HCT116 (cell line): ENCODE measurements at regions not wholly inside any gene's neighbourhood (a gene's known extent, or its start where the extent isn't known, plus 50 kb on each side); places are given as distances from the start of the nearest gene placed in this dataset.

Source experiments
- CTCF ChIP-seq, 3 experiments: fragments of 200-600 bp in 1 of 3; sonication (generic) in 1 of 3; IDR thresholded peaks in 2 of 3; conservative IDR thresholded peaks in 1 of 3; 2 replicates each; pipeline ENCODE4 v1.5.1; 2012 to 2017; ENCODE audit warnings: low read depth in 2 of 3, low read length in 2 of 3, antibody characterized with exemption in 1 of 3, borderline replicate concordance in 1 of 3, control low read depth in 1 of 3, mild to moderate bottlenecking in 1 of 3, mixed read lengths in 1 of 3, mixed run types in 1 of 3, moderate library complexity in 1 of 3; ENCODE audit not compliant: insufficient read depth in 1 of 3
- EGR1 ChIP-seq: IDR thresholded peaks from 2 replicates; pipeline ENCODE4 v1.6.1; 2012; ENCODE audit warnings: low read depth
- EZH2 ChIP-seq: fragments of 200-600 bp; sonication (generic); IDR thresholded peaks from 2 replicates; pipeline ENCODE4 v1.6.1; 2017; ENCODE audit warnings: antibody characterized with exemption, mixed run types
- EZH2phosphoT487 ChIP-seq: fragments of 200-600 bp; IDR thresholded peaks from 2 replicates; pipeline ENCODE4 v1.6.1; 2018; ENCODE audit warnings: antibody characterized with exemption, borderline replicate concordance
- MAX ChIP-seq: IDR thresholded peaks from 2 replicates; pipeline ENCODE4 v1.6.1; 2012
- POLR2A ChIP-seq: IDR thresholded peaks from 2 replicates; pipeline ENCODE4 v1.7.0; 2011; ENCODE audit warnings: borderline replicate concordance; ENCODE audit not compliant: insufficient read depth, insufficient read length; ENCODE audit errors: extremely low read depth
- POLR2AphosphoS5 ChIP-seq: IDR thresholded peaks from 2 replicates; pipeline ENCODE4 v1.6.1; 2011; ENCODE audit warnings: mild to moderate bottlenecking, low read depth, low read length, moderate library complexity
- REST ChIP-seq: IDR thresholded peaks from 2 replicates; pipeline ENCODE4 v1.6.1; 2012; ENCODE audit warnings: low read depth
- SRF ChIP-seq: IDR thresholded peaks from 2 replicates; pipeline ENCODE4 v1.6.1; 2012; ENCODE audit warnings: low read depth
- TCF7L2 ChIP-seq: IDR thresholded peaks from 2 replicates; pipeline ENCODE4 v1.7.0; 2011; ENCODE audit warnings: borderline replicate concordance, inconsistent platforms; ENCODE audit not compliant: insufficient read depth, insufficient read length; ENCODE audit errors: extremely low read depth

GRCh38 chr17:77698903-77699623, 259.4 kb upstream of the TNRC6C start:
- no peak for TF ChIP-seq POLR2A
- TF ChIP-seq CTCF (IDR thresholded peaks at IDR 0.05 in 2 of 3, conservative IDR thresholded peaks at IDR 0.05 in 1 of 3; ENCODE audit: borderline replicate concordance in 1 of 3, insufficient read depth in 1 of 3, low read depth in 2 of 3, low read length in 2 of 3) = no peak
- TF ChIP-seq EGR1 = no peak
- TF ChIP-seq TCF7L2 = no peak
- no peak for TF ChIP-seq POLR2AphosphoS5
- no peak for TF ChIP-seq EZH2phosphoT487
- no peak for TF ChIP-seq EZH2
- no peak for TF ChIP-seq MAX
- TF ChIP-seq REST = no peak
- TF ChIP-seq SRF = no peak
